HG03159 (cell line): ENCODE measurements at regions not wholly inside any gene's neighbourhood (a gene's known extent, or its start where the extent isn't known, plus 50 kb on each side); places are given as distances from the start of the nearest gene placed in this dataset.

Source experiments
- ATAC-seq: cut with Tn5 transposase; IDR thresholded peaks from one replicate; pipeline ENCODE4 v1.9.1; 2021; ENCODE audit warnings: mild to moderate bottlenecking, moderate library complexity; ENCODE audit not compliant: unreplicated experiment

DNA sequence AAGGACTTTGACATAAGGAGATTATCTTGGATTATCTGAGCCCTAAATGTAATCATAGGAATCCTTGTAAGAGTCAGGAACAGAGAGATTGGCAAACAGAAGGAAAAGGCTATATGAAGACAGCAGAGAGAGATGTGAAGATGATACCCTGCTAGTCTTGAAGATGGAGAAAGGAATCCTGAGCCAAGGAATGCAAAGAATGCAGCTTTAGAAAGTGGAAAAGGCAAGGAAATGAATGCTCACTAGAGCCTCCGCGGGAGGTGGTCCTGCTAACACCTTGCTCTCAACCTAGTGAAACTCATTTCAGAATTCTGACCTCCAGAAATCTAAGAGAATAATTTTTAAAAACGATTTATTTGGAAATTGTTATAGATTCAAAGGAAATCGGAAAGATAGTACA is 117.1 kb downstream of the TBXT start:
- no peak for ATAC-seq

DNA sequence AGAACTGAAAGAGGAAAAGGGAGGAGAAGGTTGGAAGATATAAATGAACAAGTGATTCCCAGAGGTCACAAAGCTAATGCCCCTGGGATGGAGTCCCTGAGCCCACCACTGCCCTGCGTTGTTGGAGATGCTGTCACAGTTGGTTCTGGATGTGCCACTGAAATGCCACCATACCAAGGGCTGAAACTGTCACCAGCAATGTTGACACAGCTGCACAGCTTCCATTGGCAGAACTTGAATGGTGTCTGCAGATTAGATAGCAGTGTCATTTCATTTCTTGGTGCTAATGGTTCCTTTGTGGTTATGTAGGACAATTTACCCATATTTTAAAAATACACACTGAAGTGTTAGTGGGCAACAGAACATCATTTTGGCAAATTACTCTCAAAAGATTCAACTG is 120.7 kb downstream of the TBXT start:
- ATAC-seq, result no peak

DNA sequence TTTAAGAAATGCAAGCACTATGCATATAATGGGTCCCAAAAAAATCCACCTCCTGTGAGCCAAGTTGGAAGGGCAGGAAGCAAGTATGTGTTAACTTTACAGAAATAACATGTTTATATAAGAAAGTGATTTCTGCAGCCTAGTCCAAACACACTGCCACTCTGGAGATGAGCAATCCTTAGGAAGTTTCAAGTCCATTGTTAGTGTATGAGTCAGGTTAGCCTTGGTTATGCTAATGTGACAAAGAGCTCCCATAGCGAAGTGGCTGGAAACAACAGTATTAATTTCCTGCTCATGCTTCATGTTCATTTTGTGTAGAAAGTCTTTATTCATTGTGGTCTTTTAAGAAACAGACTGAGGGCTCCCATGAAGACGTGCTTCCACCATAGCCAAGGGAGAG is 121.4 kb downstream of the TBXT start:
- ATAC-seq, result no peak

DNA sequence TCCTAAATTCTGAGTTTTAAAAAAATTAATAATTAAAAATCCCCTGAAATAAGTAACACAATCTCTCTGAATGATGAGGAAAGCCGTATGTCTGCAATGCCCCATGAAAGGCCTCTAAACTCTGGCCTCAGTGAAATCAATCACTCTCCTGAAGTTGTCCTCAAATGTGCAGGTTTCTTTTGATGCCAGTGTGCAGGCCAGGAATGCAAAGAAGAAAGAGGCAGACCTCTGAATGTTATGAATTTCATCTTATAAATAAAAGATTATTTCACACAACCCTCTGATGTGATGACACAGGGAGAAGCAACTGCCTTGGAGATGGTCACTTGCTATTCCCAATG is 121.8 kb downstream of the TBXT start:
- ATAC-seq, result no peak

DNA sequence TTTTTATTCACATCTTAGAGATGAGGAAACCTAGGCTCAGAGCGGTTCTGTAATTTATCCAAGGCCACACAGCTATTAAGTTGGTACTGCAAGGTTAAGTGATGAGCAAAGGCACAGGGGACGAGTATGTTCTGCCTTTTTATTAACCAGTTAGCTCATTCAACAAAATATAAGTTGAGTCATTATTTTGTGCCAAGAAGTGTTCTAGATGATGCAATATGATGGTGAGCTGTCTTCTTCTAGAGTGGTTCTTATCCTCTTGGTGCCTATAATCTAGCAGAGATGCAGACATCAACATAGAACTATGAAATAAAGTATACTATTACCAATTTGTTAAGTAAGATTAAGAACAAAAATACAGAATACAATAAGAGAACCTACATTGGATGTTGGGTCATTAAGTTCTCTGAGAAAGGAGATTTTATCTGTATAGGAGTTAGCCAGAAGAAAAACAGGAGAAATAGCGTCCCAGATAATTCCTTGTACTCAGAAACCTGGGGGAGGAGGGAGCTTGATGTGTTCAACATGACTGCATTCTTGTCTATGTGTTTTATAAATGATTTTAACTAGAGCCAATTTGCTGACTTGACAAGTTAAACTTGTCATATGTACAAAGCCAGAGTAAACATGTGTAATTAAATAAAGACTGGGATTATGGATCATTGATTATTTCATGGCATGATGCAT is 122.3 kb downstream of the TBXT start:
- no peak for ATAC-seq

DNA sequence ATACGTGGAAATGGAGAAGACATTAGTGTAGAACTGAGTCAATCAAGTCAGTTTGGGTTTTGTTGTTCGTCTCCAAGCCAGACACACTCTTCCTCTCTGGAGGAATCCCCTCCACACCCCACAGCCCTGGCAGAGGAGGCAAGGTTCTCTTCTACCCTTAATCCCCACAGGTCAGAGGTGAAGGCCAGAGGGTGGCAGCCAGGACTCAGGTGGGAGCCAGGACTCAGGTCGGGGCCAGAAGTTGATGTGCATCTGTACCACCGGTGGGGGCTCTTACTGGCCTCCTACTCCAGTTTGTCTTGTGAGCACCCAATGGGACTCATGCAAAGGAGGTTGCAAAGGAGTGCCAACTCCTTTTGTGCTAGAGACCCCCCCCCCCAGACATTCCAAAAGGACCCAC is 126.4 kb downstream of the TBXT start:
- no peak for ATAC-seq

DNA sequence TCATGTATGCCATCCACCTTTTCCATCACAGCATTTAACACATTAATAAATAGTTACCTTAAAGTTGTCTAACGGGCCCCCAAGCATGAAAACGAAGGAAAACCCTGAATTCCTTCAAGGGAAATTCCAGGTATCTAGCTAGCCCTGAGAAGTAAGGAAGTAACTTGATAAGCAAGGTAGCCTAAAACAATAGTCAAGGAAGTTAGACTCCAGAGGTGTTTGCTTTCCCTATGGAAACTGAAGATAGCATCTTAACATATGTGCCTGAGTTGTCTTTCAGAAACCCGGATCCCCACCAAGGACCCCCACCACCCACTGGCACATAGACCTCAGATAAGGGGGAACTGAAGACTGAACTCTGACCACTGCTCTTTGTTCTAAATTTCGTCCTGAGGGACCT is 127.4 kb downstream of the TBXT start:
- ATAC-seq, result no peak

DNA sequence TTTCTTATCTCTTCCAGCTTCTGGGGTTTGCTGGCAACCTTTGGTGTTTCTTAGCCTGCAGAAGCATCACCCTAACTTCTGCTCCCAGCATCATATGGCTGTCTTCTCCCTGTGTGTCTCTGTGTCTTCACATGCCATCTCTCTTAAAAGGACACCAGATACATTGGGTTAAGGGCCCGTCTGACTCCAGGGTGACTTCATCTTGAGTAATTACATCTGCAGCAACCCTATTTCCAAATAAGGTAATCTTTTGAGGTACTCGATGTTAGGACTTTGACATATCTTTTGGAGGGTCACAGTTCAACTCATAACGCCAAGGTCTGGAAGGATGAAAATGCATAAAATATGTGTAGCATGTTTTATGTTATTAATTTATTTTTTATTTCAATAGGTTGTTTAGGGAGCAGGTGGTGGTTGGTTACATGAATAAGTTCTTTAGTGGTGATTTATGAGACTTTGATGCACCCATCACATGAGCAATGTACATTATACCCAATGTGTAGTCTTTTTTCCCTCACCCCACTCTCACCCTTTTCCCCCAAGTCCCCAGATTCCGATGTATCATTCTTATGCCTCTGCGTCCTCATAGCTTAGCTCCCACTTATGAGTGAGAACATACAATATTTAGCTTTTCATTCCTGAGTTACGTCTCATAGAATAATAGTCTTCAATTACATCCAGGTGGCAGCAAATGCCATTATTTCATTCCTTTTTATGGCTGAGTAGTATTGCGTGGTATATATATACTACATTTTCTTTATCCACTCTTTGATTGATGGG is 131.1 kb downstream of the TBXT start:
- no peak for ATAC-seq

DNA sequence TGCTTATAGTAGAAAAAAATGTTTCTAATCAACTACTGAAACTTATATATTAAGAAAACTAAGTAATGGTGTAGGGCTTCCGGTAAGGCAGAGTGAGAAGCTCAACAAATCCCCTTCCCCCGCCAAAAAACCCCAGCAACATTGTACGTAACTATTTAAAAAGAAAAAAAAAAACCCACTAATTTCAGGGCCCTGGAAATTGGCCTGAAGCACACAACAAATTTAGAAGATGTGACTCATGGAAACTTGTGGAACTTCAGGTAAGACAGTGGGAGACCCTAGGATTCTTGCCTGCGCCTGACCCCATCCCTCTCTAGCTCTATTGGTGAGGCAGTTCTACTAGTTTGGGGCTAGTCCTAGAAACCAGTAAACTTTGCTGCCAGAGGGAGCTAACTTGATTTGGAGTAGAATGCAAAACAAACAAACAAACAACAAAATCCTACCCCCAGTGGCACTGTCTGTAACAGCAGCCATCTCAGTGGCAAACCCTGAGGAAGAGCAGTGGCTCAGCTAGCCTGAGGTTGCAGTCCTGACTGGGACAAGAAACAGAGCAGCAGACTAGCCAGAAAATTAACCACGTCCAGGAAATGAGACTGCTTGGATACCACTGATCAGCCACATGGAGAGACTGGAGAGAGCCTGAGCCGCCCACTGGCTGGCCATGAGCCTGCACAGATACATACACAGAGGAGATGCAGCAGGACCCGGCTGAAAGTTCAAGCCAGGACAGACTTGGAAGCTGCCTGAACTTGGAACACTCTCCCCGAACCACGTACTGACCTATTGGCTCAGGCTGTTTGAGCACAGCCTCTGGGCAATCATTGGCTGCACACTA is 135.1 kb downstream of the TBXT start:
- peak; percentile 51 for ATAC-seq

DNA sequence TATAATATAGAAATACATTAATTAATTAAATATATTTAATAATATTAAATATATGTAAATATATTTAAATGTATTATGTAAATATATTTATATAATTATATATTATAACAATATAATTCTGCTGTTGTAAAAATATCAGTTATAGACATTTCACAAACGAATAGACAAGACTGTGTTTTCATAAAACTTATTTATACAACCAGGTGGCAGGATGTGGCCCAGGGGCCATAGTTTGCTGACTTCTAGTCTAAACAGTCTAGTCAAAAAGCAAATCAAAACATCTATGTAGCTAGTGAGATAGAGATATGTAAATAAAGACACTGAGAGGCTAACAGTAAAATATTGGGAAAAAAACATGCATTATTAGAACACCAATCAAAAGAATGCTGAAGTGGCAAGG is 136.4 kb downstream of the TBXT start:
- no peak for ATAC-seq

DNA sequence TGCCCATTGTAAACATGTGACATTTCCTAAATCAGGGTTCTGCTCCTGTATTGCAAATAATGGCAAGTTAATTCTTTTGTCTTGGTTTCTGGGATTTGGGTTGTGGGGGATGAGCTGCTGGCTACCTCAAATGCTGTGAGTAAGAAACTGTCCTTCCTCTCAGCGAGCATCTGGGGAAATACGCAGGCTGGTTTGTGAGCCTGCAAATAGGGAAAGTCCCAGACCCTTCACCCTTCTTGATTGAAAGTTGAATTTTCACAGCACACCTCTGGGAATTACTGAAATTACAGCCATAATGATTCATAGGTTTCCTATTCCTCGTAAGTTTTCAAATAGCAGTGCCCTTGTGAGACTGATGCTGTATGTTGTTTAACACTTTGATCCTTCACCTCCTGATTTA is 138.1 kb downstream of the TBXT start:
- peak; percentile 47 for ATAC-seq

DNA sequence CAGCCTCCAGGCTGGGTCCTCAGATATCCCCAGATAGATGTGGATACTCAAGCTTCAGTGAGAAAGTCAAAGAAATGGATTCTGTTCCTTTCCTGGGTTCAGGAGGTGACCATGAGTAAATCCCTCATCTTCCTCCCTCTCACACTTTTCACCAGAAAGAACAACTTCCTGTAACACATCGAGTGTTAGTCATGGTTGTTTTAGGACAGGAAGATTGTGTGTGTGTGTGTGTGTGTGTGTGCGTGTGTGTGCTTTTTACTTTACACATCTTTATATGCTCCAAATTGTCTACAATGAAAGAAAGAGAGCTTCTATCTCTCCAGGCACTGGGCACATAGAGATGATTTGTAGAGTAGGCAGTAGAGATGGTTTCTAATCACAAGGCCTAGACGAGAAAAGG is 139.9 kb downstream of the TBXT start:
- no peak for ATAC-seq

DNA sequence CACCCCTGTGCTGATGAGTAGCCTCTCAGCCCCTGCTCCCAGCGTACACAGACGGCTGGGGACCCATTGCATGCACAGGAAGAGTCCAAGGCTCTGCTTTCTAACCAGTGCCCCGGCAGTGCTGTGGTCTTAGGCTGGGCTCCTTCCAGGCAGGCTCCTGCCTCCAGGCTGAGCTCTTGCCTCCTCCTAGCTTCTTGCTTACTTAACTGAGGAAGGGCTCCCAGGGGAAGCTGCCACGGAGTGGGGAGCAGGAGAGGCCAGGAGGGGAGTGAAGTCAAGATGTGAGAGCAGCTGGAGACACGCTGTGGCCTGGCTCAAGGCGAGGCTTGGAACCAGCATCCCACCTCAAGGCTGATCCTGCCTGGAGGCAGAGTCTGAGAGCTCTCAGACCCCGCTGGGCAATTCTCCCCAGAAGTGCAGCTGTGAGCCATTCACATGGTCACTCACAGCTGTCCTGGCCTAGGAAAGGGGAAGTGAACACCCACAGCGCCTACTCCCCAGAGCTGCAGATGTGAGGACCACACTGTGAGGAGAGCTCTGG is 141.0 kb downstream of the TBXT start:
- no peak for ATAC-seq

DNA sequence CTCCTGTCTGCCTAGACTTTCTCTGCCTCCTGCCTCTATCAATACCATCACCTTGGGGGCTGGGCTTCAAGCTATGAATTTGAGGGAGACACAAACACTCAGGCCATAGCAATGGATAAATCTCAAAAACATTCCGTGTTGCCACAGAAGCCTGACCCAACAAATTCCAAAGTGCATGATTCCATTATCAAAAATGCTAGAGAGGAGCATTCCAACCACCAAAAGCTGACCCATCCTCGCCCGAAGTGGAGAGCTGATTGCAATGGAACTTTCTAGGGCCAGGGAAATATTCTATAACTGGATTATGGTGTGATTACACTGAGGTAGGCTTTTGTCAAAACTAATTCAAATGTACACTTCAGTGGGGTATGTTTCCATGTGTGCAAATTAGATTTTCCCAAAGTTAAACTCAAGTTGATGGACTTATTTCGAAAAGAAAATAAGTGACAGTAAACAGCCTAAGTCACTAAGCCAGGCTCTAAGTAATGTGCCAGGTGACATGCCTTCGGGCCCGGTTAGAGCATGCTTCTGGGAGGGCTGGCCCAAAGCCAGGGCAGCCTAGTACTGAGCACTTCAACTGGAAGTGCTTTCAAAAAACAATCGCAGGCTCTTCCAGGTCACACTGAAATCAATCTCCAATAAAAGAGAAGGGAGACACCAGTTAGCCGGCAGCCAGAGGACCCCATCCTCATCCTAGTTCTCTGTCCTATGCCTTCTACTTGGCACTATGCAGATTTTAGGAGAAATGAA is 142.3 kb downstream of the TBXT start:
- ATAC-seq, result no peak

DNA sequence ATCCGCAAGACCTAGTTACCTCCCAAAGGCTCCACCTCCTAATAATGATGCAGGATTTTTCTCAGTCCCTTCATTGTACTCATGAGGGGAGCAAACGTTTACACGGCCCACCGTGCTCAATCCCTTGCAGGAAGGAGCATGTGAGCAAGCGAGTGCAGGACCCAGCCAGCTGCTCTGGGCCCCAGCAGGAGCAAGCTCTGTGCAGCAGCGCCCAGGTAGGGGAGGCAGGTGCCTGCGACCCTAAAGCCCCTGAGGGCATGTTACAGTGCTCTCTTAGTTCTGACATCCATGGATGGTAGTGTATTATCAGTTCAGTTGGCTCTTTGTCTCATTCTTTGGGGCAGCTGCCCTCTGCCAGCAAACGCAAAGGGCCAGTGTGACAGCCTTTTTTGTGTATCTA is 143.4 kb downstream of the TBXT start:
- no peak for ATAC-seq

DNA sequence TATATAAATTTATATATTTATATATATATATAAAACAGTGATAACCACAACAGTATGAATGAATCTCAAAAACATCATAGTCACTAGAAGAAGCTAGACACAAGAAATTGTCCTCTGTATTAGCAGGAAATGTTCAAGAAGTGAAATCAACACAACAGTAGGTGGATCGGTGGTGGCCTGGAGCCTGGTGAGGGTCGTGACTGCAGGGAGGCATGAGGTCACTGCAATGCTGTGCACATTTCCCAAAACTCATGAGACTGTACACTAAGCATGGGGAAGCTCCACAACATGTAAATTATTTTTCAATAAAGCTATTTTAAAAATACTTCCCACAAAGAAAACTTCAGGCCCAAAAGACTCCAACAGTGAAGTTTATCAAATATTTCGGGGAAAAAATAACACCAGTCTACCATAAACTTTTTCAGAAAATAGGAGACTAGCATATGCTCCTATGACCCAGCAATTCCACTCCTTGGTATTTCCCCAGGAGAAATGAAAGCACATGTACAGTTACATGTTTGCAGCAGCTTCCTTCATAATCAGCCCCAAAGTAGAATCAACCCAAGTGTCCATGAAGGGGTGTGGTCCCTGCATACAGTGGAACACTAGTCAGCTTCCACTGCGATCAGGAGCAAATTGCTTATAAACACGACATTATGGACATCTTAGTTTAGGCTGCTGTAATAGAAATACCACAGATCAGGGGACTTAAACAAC is 144.2 kb downstream of the TBXT start:
- no peak for ATAC-seq

DNA sequence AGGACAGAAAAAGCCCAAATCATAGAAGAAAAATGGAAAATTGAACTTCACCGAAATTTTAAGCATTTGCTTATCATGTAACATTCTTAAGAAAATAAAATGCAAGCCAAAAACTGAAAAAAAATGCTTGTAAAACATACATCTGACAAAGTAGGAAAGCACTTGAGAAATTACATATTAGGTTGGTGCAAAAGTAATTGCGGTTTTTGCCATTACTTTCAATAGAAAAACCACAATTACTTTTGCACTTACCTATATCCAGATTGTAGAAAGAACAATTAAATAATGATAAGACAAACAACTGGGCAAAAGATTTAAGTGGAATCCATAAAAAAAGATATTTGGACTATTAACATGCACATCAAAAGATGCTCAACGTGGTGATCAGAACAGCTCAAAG is 146.2 kb downstream of the TBXT start:
- no peak for ATAC-seq

DNA sequence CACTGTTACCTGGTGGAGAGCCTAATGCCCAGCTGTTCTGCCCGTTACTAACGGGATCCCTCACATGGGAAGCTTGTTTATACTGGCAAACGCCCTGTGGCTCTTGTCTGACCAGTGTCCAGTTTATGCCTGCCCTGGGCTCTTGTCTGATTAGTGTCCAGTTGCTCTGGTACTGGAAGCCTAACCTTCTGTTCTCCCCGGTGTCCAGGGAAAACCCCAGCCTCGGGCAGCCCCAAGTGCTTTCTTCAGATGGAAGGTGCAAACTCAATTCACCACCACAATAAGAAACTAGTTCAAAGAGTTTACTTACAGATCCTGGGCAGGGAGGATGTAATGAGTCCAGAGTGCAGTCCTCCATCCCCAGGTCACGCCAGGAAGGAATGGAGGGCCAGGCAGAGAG is 148.4 kb downstream of the TBXT start:
- ATAC-seq, result no peak

DNA sequence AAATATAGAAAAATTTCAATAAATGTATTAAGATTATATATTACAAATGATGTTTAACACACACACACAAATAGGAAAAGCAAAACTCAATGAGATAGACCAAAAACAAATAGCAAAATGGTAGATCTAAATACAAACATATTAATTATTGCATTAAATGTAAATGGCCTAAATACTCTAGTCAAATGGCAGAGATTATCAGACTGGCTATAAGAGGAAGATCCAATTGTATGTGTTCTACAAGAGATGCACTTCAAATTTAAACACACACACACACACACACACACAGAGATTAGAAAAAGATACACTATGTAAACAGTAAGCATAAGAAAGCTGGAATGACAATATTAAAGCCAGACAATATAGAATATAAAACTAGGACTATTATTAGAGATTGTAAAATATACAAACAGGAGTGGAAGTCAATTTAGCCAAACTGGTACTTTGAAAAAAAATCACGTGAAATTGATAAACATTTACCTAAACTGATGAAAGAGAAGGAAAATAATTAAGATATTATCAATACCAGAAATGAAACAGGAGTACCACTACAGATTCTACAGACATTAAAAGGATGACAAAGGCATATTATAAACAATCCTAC is 150.5 kb downstream of the TBXT start:
- no peak for ATAC-seq

DNA sequence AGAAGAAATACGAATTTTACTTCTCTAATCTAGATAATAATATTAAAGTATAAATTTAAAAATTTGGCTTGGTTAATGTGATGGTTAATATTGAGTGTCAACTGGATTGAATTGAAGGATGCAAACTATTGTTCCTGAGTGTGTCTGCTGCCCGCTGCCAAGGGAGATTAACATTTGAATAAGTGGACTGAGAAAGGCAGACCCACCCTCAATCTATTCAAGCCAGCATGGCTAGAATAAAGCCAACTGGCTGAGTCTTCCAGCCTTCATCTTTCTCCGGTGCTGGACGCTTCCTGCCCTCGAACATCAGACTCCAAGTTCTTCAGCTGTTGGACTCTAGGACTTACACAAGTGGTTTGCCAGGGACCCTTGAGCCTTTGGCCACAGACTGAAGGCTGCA is 152.7 kb downstream of the TBXT start:
- no peak for ATAC-seq
